Neural progenitor cell (in vitro differentiated cells): ENCODE measurements at regions not wholly inside any gene's neighbourhood (a gene's known extent, or its start where the extent isn't known, plus 50 kb on each side); places are given as distances from the start of the nearest gene placed in this dataset.

Experiments used
- CTCF ChIP-seq: fragments of 200-600 bp; sonication (generic); IDR thresholded peaks from 2 replicates; pipeline ENCODE4 v1.5.1; 2017; ENCODE audit warnings: antibody characterized with exemption, mild to moderate bottlenecking
- EZH2 ChIP-seq: fragments of 200-600 bp; sonication (generic); IDR thresholded peaks from 2 replicates; pipeline ENCODE4 v1.6.1; 2017; ENCODE audit warnings: antibody characterized with exemption, mild to moderate bottlenecking, moderate library complexity

GRCh38 chr22:48500471-48501230 is 1327.0 kb downstream of the BRD1 start:
- TF ChIP-seq CTCF (no peak), EZH2 (no peak)
